HepG2 (cell line): ENCODE measurements at regions not wholly inside any gene's neighbourhood (a gene's known extent, or its start where the extent isn't known, plus 50 kb on each side); places are given as distances from the start of the nearest gene placed in this dataset.

ENCODE experiments used
- AHR ChIP-seq: IDR thresholded peaks from 2 replicates; pipeline ENCODE4 v1.6.1; 2018; ENCODE audit warnings: missing genetic modification reagents, missing compliant biosample characterization
- AKAP8 ChIP-seq: sonication (generic); formaldehyde crosslinking; IDR thresholded peaks from 2 replicates; pipeline ENCODE4 v1.5.1; 2020; ENCODE audit warnings: mild to moderate bottlenecking, missing genetic modification reagents
- ARNT ChIP-seq: fragments of 450-650 bp; IDR thresholded peaks from 2 replicates; pipeline ENCODE4 v1.6.1; 2017
- BCL6 ChIP-seq: IDR thresholded peaks from 2 replicates; pipeline ENCODE4 v1.6.1; 2016; ENCODE audit warnings: missing genetic modification reagents, missing compliant biosample characterization
- CENPBD1 ChIP-seq: sonication (generic); formaldehyde crosslinking; IDR thresholded peaks from 2 replicates; pipeline ENCODE4 v1.8.0; 2022; ENCODE audit warnings: missing genetic modification reagents, low read depth, mild to moderate bottlenecking, borderline replicate concordance
- FOXK2 ChIP-seq: fragments of 450-650 bp; IDR thresholded peaks from 2 replicates; pipeline ENCODE4 v1.6.1; 2016
- GTF3A ChIP-seq: sonication (generic); formaldehyde crosslinking; conservative IDR thresholded peaks from 2 replicates; pipeline ENCODE4 v1.4.0; 2020; ENCODE audit warnings: mild to moderate bottlenecking, missing genetic modification reagents
- JUN ChIP-seq: sonication (generic); formaldehyde crosslinking; IDR thresholded peaks from 2 replicates; pipeline ENCODE4 v1.4.0; 2020; ENCODE audit warnings: mild to moderate bottlenecking, missing genetic modification reagents
- MAX ChIP-seq: IDR thresholded peaks from 2 replicates; pipeline ENCODE4 v1.6.1; 2012; ENCODE audit warnings: inconsistent platforms
- MXI1 ChIP-seq: IDR thresholded peaks from 3 replicates; pipeline ENCODE4 v1.6.1; 2012; ENCODE audit warnings: low read depth, low read length, inconsistent platforms, borderline replicate concordance
- RFX5 ChIP-seq: IDR thresholded peaks from 2 replicates; pipeline ENCODE4 v1.6.1; 2011; ENCODE audit warnings: low read depth, low read length, improper control_type of control experiment
- RFXAP ChIP-seq: sonication (generic); formaldehyde crosslinking; IDR thresholded peaks from 2 replicates; pipeline ENCODE4 v1.4.0; 2020; ENCODE audit warnings: missing genetic modification reagents, borderline replicate concordance
- SMC3 ChIP-seq: IDR thresholded peaks from 2 replicates; pipeline ENCODE4 v1.6.1; 2011; ENCODE audit warnings: low read length, improper control_type of control experiment
- SOX5 ChIP-seq: IDR thresholded peaks from 2 replicates; pipeline ENCODE4 v1.6.1; 2016; ENCODE audit warnings: borderline replicate concordance
- SRY ChIP-seq: sonication (generic); formaldehyde crosslinking; IDR thresholded peaks from 2 replicates; pipeline ENCODE4 v1.8.0; 2022; ENCODE audit warnings: mild to moderate bottlenecking, missing genetic modification reagents
- TBX3 ChIP-seq: fragments of 450-650 bp; IDR thresholded peaks from 2 replicates; pipeline ENCODE4 v1.6.1; 2017; ENCODE audit warnings: antibody characterized with exemption, mild to moderate bottlenecking, inconsistent platforms, borderline replicate concordance
- TFDP2 ChIP-seq: sonication (generic); formaldehyde crosslinking; IDR thresholded peaks from 2 replicates; pipeline ENCODE4 v1.4.0; 2020; ENCODE audit warnings: missing genetic modification reagents
- TFE3 ChIP-seq: IDR thresholded peaks from 2 replicates; pipeline ENCODE4 v1.6.1; 2016
- THAP8 ChIP-seq: sonication (generic); formaldehyde crosslinking; IDR thresholded peaks from 2 replicates; pipeline ENCODE4 v1.5.1; 2020; ENCODE audit warnings: missing genetic modification reagents, mild to moderate bottlenecking, borderline replicate concordance
- TOPORS ChIP-seq: sonication (generic); formaldehyde crosslinking; IDR thresholded peaks from 2 replicates; pipeline ENCODE4 v1.8.0; 2023; ENCODE audit warnings: mild to moderate bottlenecking, missing genetic modification reagents
- ZFP62 ChIP-seq: sonication (generic); formaldehyde crosslinking; IDR thresholded peaks from 2 replicates; pipeline ENCODE4 v1.4.0; 2020; ENCODE audit warnings: missing genetic modification reagents
- ZMYM2 ChIP-seq: sonication (generic); formaldehyde crosslinking; IDR thresholded peaks from 2 replicates; pipeline ENCODE4 v1.8.0; 2022; ENCODE audit warnings: mild to moderate bottlenecking, missing genetic modification reagents
- ZNF101 ChIP-seq: sonication (generic); formaldehyde crosslinking; IDR thresholded peaks from 2 replicates; pipeline ENCODE4 v1.4.0; 2020; ENCODE audit warnings: mild to moderate bottlenecking, low read depth, missing genetic modification reagents, borderline replicate concordance
- ZNF484 ChIP-seq: sonication (generic); formaldehyde crosslinking; IDR thresholded peaks from 2 replicates; pipeline ENCODE4 v1.5.1; 2020; ENCODE audit warnings: mild to moderate bottlenecking, low read depth, missing genetic modification reagents, borderline replicate concordance
- ZNF670 ChIP-seq: sonication (generic); formaldehyde crosslinking; IDR thresholded peaks from 2 replicates; pipeline ENCODE4 v1.8.0; 2022; ENCODE audit warnings: mild to moderate bottlenecking, missing genetic modification reagents, borderline replicate concordance
- ZNF75D ChIP-seq: sonication (generic); formaldehyde crosslinking; IDR thresholded peaks from 2 replicates; pipeline ENCODE4 v1.8.1; 2023; ENCODE audit warnings: missing genetic modification reagents, mild to moderate bottlenecking, borderline replicate concordance
- ZNF780A ChIP-seq: sonication (generic); formaldehyde crosslinking; IDR thresholded peaks from 2 replicates; pipeline ENCODE4 v1.8.0; 2022; ENCODE audit warnings: mild to moderate bottlenecking, missing genetic modification reagents, moderate library complexity
- ZSCAN31 ChIP-seq: sonication (generic); formaldehyde crosslinking; IDR thresholded peaks from 2 replicates; pipeline ENCODE4 v1.5.0; 2020; ENCODE audit warnings: low read depth, mild to moderate bottlenecking, missing genetic modification reagents
- ZUFSP ChIP-seq: sonication (generic); formaldehyde crosslinking; IDR thresholded peaks from 2 replicates; pipeline ENCODE4 v1.9.0; 2021; ENCODE audit warnings: missing genetic modification reagents, mild to moderate bottlenecking, borderline replicate concordance

DNA sequence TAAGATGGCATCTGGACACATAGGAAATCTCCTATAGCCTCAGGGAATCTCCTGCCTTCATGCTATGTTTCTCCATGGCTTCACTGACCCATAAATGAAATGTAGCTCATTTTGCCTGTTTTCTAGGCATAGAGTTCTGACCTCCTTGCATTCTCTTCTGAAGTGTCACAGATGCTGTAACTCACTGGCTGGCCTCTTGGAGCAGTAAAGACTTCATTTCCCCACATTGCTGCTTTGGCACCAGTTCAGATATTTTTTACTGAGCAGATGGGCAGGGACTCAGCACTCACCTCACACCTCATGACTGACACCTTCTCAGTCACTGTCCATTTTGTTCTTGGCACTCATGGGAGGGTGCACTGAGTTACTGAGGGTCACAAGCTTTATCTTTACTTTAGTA is 286.7 kb upstream of the TGFBR2 start (continued):
- TF ChIP-seq BCL6 (CRISPR knock-in tag) = peak; percentile 46; the same call in 1 of the 2 replicates
- TF ChIP-seq JUN (CRISPR knock-in tag) = no peak
- TF ChIP-seq CENPBD1 (CRISPR knock-in tag) = no peak
- no peak for TF ChIP-seq AHR (CRISPR knock-in tag)
- TF ChIP-seq ARNT = no peak
- no peak for TF ChIP-seq GTF3A (CRISPR knock-in tag)
- TF ChIP-seq MAX = no peak
- TF ChIP-seq RFX5 = no peak
- TF ChIP-seq TBX3 = no peak
- TF ChIP-seq TFE3 (CRISPR knock-in tag) = no peak
- TF ChIP-seq FOXK2 = no peak
- TF ChIP-seq RFXAP = no peak
- TF ChIP-seq AKAP8 (CRISPR knock-in tag) = no peak
- TF ChIP-seq THAP8 = no peak
- TF ChIP-seq ZNF484 = no peak
- no peak for TF ChIP-seq TFDP2 (CRISPR knock-in tag)
- no peak for TF ChIP-seq ZMYM2 (CRISPR knock-in tag)
- no peak for TF ChIP-seq ZUFSP
- TF ChIP-seq ZNF101 (CRISPR knock-in tag) = no peak
- no peak for TF ChIP-seq ZNF670 (CRISPR knock-in tag)
- no peak for TF ChIP-seq ZNF75D (CRISPR knock-in tag)
- TF ChIP-seq SOX5 (CRISPR knock-in tag) = 0 out of 2 replicates have a peak, but pooled peaks have one; percentile 28
- no peak for TF ChIP-seq ZFP62 (CRISPR knock-in tag)
- no peak for TF ChIP-seq MXI1
- TF ChIP-seq SRY (CRISPR knock-in tag) = no peak
- TF ChIP-seq ZSCAN31 (CRISPR knock-in tag) = no peak
- TF ChIP-seq ZNF780A (CRISPR knock-in tag) = no peak
- no peak for TF ChIP-seq TOPORS (CRISPR knock-in tag)
- peak; percentile 80 for TF ChIP-seq SMC3
